KMS-11 (cell line): ENCODE measurements at regions not wholly inside any gene's neighbourhood (a gene's known extent, or its start where the extent isn't known, plus 50 kb on each side); places are given as distances from the start of the nearest gene placed in this dataset.

Source experiments
- H2AFZ ChIP-seq: fragments of 200-600 bp; sonication (generic); 2 replicates; pipeline ENCODE4 v1.6.1; 2016; ENCODE audit warnings: antibody characterized with exemption, mixed run types, low read depth
- H3K27ac ChIP-seq: fragments of 200-600 bp; sonication (generic); 2 replicates; pipeline ENCODE4 v1.6.1; 2016; ENCODE audit warnings: mild to moderate bottlenecking, mixed run types
- H3K27me3 ChIP-seq: fragments of 200-600 bp; sonication (generic); 2 replicates; pipeline ENCODE4 v1.6.1; 2017; ENCODE audit warnings: mild to moderate bottlenecking, low read depth, mixed run types, moderate library complexity; ENCODE audit not compliant: insufficient read depth
- H3K36me3 ChIP-seq: fragments of 200-600 bp; sonication (generic); 2 replicates; pipeline ENCODE4 v1.6.1; 2017; ENCODE audit warnings: mild to moderate bottlenecking, mixed run types; ENCODE audit not compliant: insufficient read depth
- H3K4me1 ChIP-seq: fragments of 200-600 bp; sonication (generic); 2 replicates; pipeline ENCODE4 v1.6.1; 2016; ENCODE audit warnings: mild to moderate bottlenecking, low read depth, mixed run types; ENCODE audit not compliant: poor library complexity, severe bottlenecking
- H3K4me2 ChIP-seq: fragments of 200-600 bp; sonication (generic); 2 replicates; pipeline ENCODE4 v1.7.0; 2016; ENCODE audit warnings: mild to moderate bottlenecking, mixed run types
- H3K4me3 ChIP-seq: fragments of 200-600 bp; sonication (generic); IDR thresholded peaks from 2 replicates; pipeline ENCODE4 v1.6.1; 2017; ENCODE audit warnings: low read depth, low read length, mixed read lengths; ENCODE audit not compliant: insufficient read depth
- H3K79me2 ChIP-seq: fragments of 200-600 bp; sonication (generic); 2 replicates; pipeline ENCODE4 v1.6.1; 2016; ENCODE audit warnings: low read depth, mixed run types; ENCODE audit not compliant: insufficient read depth
- H3K9ac ChIP-seq: fragments of 200-600 bp; sonication (generic); 2 replicates; pipeline ENCODE4 v1.6.1; 2016; ENCODE audit warnings: mild to moderate bottlenecking, mixed run types
- H4K20me1 ChIP-seq: fragments of 200-600 bp; sonication (generic); 2 replicates; pipeline ENCODE4 v1.6.1; 2016; ENCODE audit warnings: mild to moderate bottlenecking, mixed run types; ENCODE audit not compliant: insufficient read depth
- TF ChIP-seq, protein P1 (sequence below): fragments of 200-600 bp; sonication (generic); conservative IDR thresholded peaks from 2 replicates; pipeline ENCODE4 v1.6.1; 2017; ENCODE audit warnings: low read depth, mild to moderate bottlenecking, antibody characterized with exemption, low read length, moderate library complexity, mixed read lengths

DNA sequence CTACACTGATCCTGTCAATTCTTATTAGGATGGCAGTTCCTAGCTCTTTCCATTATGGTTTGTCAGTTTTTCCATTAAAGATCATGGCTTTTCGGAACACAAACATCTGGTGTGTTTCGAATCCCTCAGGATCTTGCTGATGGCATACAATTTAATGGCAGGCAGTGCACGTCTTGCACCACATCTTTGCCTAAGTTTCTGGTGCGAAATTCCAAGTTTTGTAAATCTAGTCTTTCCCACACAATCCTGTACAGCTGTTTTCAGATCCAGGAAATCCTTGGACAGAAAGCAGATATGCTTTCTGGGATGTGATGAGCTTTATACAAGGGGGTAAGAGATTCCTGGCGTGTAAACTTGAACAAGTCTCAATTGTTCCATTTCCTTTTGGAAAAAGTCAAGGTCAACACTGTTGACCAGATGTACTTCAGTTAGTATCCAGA lies 224.3 kb upstream of the PHYHIPL start:
- Histone ChIP-seq H2AFZ (peak overlapping the region; percentile 52; the same call in 1 of the 2 replicates), H3K27ac (no peak overlapping the region), H3K36me3 (no peaks in the 10 kb centered on the region), H3K4me3 (no peak overlapping the region), H3K27me3 (no peaks in the 10 kb centered on the region), H3K4me2 (no peak overlapping the region), H3K79me2 (no peaks in the 10 kb centered on the region), H3K4me1 (no peaks in the 10 kb centered on the region), H3K9ac (no peak overlapping the region), H4K20me1 (no peaks in the 10 kb centered on the region)
- TF ChIP-seq, protein P1, sequence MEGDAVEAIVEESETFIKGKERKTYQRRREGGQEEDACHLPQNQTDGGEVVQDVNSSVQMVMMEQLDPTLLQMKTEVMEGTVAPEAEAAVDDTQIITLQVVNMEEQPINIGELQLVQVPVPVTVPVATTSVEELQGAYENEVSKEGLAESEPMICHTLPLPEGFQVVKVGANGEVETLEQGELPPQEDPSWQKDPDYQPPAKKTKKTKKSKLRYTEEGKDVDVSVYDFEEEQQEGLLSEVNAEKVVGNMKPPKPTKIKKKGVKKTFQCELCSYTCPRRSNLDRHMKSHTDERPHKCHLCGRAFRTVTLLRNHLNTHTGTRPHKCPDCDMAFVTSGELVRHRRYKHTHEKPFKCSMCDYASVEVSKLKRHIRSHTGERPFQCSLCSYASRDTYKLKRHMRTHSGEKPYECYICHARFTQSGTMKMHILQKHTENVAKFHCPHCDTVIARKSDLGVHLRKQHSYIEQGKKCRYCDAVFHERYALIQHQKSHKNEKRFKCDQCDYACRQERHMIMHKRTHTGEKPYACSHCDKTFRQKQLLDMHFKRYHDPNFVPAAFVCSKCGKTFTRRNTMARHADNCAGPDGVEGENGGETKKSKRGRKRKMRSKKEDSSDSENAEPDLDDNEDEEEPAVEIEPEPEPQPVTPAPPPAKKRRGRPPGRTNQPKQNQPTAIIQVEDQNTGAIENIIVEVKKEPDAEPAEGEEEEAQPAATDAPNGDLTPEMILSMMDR = no peak

DNA sequence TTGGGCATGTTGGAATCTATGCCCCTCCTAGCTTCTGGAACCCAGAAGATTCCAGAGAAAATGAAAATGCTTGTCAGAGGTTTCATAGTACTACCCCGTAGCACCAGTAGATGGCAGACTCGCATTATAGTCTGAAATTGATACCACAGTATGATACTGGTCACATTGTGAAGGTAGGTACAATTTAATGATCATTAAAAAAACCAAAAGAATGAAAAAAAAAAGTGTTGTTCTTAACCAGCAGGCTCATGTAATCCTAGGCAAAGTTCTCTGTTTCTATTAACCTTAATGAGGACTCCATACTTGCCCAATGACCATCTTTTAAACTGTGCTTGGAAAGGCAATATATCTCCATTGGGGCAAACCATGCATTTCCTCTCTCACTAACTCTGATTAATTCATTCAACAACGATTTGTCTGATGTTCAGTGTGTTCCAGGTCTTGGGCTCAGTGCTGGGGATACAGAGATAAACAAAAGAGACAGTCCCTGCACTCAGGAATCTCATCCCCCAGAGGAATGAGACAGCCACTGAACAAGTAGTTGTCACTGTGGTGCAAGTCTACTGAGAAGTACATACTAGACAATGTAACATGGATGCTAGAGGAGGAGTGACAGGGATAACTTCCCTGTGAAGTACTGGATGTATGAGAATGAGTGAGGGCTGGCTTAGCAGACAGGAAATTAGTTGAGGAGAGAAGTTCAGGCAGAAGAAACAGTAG lies 223.5 kb upstream of the PHYHIPL start:
- H3K4me1 ChIP-seq = no peaks in the 10 kb centered on the region
- H2AFZ ChIP-seq = peak overlapping the region; percentile 52; the same call in 1 of the 2 replicates
- H3K4me2 ChIP-seq = no peak overlapping the region
- H3K36me3 ChIP-seq = no peaks in the 10 kb centered on the region
- H3K27ac ChIP-seq = no peak overlapping the region
- no peak overlapping the region for H3K4me3 ChIP-seq
- H3K9ac ChIP-seq = no peak overlapping the region
- H4K20me1 ChIP-seq = no peaks in the 10 kb centered on the region
- H3K27me3 ChIP-seq = no peaks in the 10 kb centered on the region
- TF ChIP-seq, protein P1 = peak; percentile 80
- no peaks in the 10 kb centered on the region for H3K79me2 ChIP-seq

DNA sequence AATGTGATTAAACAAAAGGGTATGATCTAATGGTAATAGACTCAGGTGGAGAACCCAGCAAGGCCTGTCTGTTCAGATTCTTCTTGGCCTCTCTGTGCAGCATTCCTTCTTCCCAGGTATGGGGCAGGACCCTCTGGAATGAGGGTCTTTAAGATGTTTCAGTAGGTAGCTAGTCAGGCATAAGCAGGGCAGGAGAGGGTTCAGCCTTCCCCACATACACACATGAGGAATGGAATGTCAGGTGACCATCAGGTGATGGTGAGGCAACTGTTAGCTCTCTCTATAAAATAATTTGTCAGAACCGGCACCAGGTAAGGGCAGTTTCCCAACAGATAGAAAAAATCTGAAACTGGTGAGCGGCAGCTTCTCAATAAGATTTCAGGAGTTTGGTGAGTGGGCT lies 222.3 kb upstream of the PHYHIPL start:
- H4K20me1 ChIP-seq = no peaks in the 10 kb centered on the region
- H2AFZ ChIP-seq = no peak overlapping the region
- TF ChIP-seq, protein P1 = no peak
- H3K27ac ChIP-seq = no peak overlapping the region
- H3K36me3 ChIP-seq = no peaks in the 10 kb centered on the region
- no peak overlapping the region for H3K4me2 ChIP-seq
- H3K79me2 ChIP-seq = no peaks in the 10 kb centered on the region
- no peak overlapping the region for H3K9ac ChIP-seq
- no peaks in the 10 kb centered on the region for H3K27me3 ChIP-seq
- H3K4me1 ChIP-seq = no peaks in the 10 kb centered on the region
- H3K4me3 ChIP-seq = no peak overlapping the region

DNA sequence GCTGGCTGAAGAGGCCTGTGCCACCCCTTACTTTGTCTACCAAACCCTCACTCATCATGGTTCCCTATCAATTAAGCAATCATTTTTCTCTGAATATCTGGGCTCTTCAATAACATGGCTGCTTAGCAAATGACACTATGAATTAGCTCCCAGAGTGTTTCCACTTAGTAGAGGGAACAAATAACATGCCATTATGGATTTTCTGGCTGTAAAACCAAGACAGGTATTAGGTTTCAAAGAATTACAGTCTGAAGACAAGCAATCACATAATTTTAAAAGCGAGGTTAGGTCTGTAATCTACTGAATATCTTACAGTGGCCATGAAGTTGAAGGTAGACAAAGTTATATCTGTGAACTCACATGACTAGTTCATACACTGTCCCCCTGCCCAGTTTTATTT lies 220.8 kb upstream of the PHYHIPL start:
- no peaks in the 10 kb centered on the region for H3K4me1 ChIP-seq
- no peak overlapping the region for H3K27ac ChIP-seq
- no peak overlapping the region for H3K9ac ChIP-seq

More for the DNA sequence above, 220.8 kb upstream of the PHYHIPL start:
- Histone ChIP-seq H4K20me1 (no peaks in the 10 kb centered on the region), H3K4me3 (no peak overlapping the region), H3K36me3 (no peaks in the 10 kb centered on the region), H3K4me2 (no peak overlapping the region), H2AFZ (no peak overlapping the region), H3K79me2 (no peaks in the 10 kb centered on the region), H3K27me3 (no peaks in the 10 kb centered on the region)
- TF ChIP-seq, protein P1 = no peak
